ENCODE measurements at regions not wholly inside any gene's neighbourhood (a gene's known extent, or its start where the extent isn't known, plus 50 kb on each side); places are given as distances from the start of the nearest gene placed in this dataset.
"Not testable (repeated sequence)": the region's sequence is repeated elsewhere in the genome, so short reads cannot be mapped to it uniquely, and the experiment has no call there.

GRCh38 chr7:68082961-68083657 lies 1086.5 kb downstream of the TYW1 start:
- WGBS, result 95% methylated on average over 44 of the region's 44 CpGs
- DNase-seq (ENCODE audit: low spot score); H3K27me3 ChIP-seq (ENCODE audit: control insufficient read depth in 4 of 4, insufficient read depth in 4 of 4, low read length in 3 of 4); H3K9ac ChIP-seq (ENCODE audit: low read depth in 1 of 2, low read length in 2 of 2); H3K36me3 ChIP-seq (ENCODE audit: control insufficient read depth in 4 of 4, insufficient read depth in 3 of 4, low read depth in 1 of 4, low read length in 3 of 4); H3K9me3 ChIP-seq (ENCODE audit: control insufficient read depth in 4 of 4, low read length in 3 of 4); H3K27ac ChIP-seq (ENCODE audit: low read depth in 1 of 2, low read length in 2 of 2); H3K4me1 ChIP-seq (ENCODE audit: control insufficient read depth in 4 of 4, insufficient read depth in 4 of 4, low read length in 3 of 4); H3K4me3 ChIP-seq (ENCODE audit: low read depth in 1 of 3, low read length in 3 of 3): not testable (repeated sequence)

GRCh38 chr7:68087401-68087800 lies 1090.8 kb downstream of the TYW1 start:
- DNase-seq (ENCODE audit: low spot score), result no peak
- WGBS, result 86% methylated on average over 5 of the region's 5 CpGs
- no peak for TF ChIP-seq NR2F2 (IDR thresholded peaks at IDR 0.05)
- TF ChIP-seq YY1 (IDR thresholded peaks at IDR 0.05), result no peak
- no peak for TF ChIP-seq MAX (IDR thresholded peaks at IDR 0.05)
- TF ChIP-seq ZBTB33 (IDR thresholded peaks at IDR 0.05), result no peak
- TF ChIP-seq SP1 (IDR thresholded peaks at IDR 0.05), result no peak
- TF ChIP-seq GABPA (IDR thresholded peaks at IDR 0.05 in 1 of 2, conservative IDR thresholded peaks at IDR 0.05 in 1 of 2), result no peak
- TF ChIP-seq, protein P1, sequence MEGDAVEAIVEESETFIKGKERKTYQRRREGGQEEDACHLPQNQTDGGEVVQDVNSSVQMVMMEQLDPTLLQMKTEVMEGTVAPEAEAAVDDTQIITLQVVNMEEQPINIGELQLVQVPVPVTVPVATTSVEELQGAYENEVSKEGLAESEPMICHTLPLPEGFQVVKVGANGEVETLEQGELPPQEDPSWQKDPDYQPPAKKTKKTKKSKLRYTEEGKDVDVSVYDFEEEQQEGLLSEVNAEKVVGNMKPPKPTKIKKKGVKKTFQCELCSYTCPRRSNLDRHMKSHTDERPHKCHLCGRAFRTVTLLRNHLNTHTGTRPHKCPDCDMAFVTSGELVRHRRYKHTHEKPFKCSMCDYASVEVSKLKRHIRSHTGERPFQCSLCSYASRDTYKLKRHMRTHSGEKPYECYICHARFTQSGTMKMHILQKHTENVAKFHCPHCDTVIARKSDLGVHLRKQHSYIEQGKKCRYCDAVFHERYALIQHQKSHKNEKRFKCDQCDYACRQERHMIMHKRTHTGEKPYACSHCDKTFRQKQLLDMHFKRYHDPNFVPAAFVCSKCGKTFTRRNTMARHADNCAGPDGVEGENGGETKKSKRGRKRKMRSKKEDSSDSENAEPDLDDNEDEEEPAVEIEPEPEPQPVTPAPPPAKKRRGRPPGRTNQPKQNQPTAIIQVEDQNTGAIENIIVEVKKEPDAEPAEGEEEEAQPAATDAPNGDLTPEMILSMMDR (IDR thresholded peaks at IDR 0.05; ENCODE audit: low read depth, low read length, missing input control), result no peak
- no peak for TF ChIP-seq EGR1 (IDR thresholded peaks at IDR 0.05; ENCODE audit: low read depth in 2 of 2)
- no peak for TF ChIP-seq TAF1 (conservative IDR thresholded peaks at IDR 0.05)
- no peak for TF ChIP-seq HNF4A (conservative IDR thresholded peaks at IDR 0.05)
- no peak for TF ChIP-seq HNF4G (IDR thresholded peaks at IDR 0.05)
- TF ChIP-seq JUND (IDR thresholded peaks at IDR 0.05), result no peak
- Histone ChIP-seq H3K27ac (ENCODE audit: low read depth in 1 of 2, low read length in 2 of 2) (no peak overlapping the region), H3K36me3 (ENCODE audit: control insufficient read depth in 4 of 4, insufficient read depth in 3 of 4, low read depth in 1 of 4, low read length in 3 of 4) (no peaks in the 10 kb centered on the region), H3K4me1 (ENCODE audit: control insufficient read depth in 4 of 4, insufficient read depth in 4 of 4, low read length in 3 of 4) (no peaks in the 10 kb centered on the region), H3K9ac (ENCODE audit: low read depth in 1 of 2, low read length in 2 of 2) (no peak overlapping the region), H3K9me3 (ENCODE audit: control insufficient read depth in 4 of 4, low read length in 3 of 4) (no peaks in the 10 kb centered on the region), H3K27me3 (ENCODE audit: control insufficient read depth in 4 of 4, insufficient read depth in 4 of 4, low read length in 3 of 4) (no peaks in the 10 kb centered on the region), H3K4me3 (ENCODE audit: low read depth in 1 of 3, low read length in 3 of 3) (no peak overlapping the region)

GRCh38 chr7:68088879-68089278 lies 1092.2 kb downstream of the TYW1 start:
- Histone ChIP-seq H3K9me3 (ENCODE audit: control insufficient read depth in 4 of 4, low read length in 3 of 4) (no peaks in the 10 kb centered on the region), H3K4me1 (ENCODE audit: control insufficient read depth in 4 of 4, insufficient read depth in 4 of 4, low read length in 3 of 4) (no peaks in the 10 kb centered on the region), H3K27me3 (ENCODE audit: control insufficient read depth in 4 of 4, insufficient read depth in 4 of 4, low read length in 3 of 4) (no peaks in the 10 kb centered on the region), H3K36me3 (ENCODE audit: control insufficient read depth in 4 of 4, insufficient read depth in 3 of 4, low read depth in 1 of 4, low read length in 3 of 4) (no peaks in the 10 kb centered on the region), H3K4me3 (ENCODE audit: low read depth in 1 of 3, low read length in 3 of 3) (no peak overlapping the region), H3K9ac (ENCODE audit: low read depth in 1 of 2, low read length in 2 of 2) (no peak overlapping the region), H3K27ac (ENCODE audit: low read depth in 1 of 2, low read length in 2 of 2) (no peak overlapping the region)
- DNase-seq (ENCODE audit: low spot score), result no peak
- 73% methylated on average over 1 of the region's 1 CpG for WGBS
- TF ChIP-seq JUND (IDR thresholded peaks at IDR 0.05), result no peak
- no peak for TF ChIP-seq RAD21 (IDR thresholded peaks at IDR 0.05)
- TF ChIP-seq FOXA2 (IDR thresholded peaks at IDR 0.05), result no peak
- no peak for TF ChIP-seq TAF1 (conservative IDR thresholded peaks at IDR 0.05)
- TF ChIP-seq, protein P1 (IDR thresholded peaks at IDR 0.05; ENCODE audit: low read depth, low read length, missing input control), result no peak
- no peak for TF ChIP-seq FOXA1 (IDR thresholded peaks at IDR 0.05)
- TF ChIP-seq NR2F2 (IDR thresholded peaks at IDR 0.05), result no peak
- TF ChIP-seq ZBTB33 (IDR thresholded peaks at IDR 0.05), result no peak
- no peak for TF ChIP-seq YY1 (IDR thresholded peaks at IDR 0.05)
- TF ChIP-seq RXRA (IDR thresholded peaks at IDR 0.05), result no peak
- no peak for TF ChIP-seq ATF3 (IDR thresholded peaks at IDR 0.05)
- TF ChIP-seq EGR1 (IDR thresholded peaks at IDR 0.05; ENCODE audit: low read depth in 2 of 2), result no peak
- no peak for TF ChIP-seq SP1 (IDR thresholded peaks at IDR 0.05)
